Hematopoietic multipotent progenitor cell treated with erythropoietin and hydrocortisone succinate and interleukin-3 and kit ligand, for 4 days (in vitro differentiated cells): ENCODE measurements at regions not wholly inside any gene's neighbourhood (a gene's known extent, or its start where the extent isn't known, plus 50 kb on each side); places are given as distances from the start of the nearest gene placed in this dataset.
"Not testable (repeated sequence)": the region's sequence is repeated elsewhere in the genome, so short reads cannot be mapped to it uniquely, and the experiment has no call there.

Experiments
- DNase-seq: peaks from one replicate; pipeline ENCODE4 v3.0.0-alpha.2; 2015

DNA sequence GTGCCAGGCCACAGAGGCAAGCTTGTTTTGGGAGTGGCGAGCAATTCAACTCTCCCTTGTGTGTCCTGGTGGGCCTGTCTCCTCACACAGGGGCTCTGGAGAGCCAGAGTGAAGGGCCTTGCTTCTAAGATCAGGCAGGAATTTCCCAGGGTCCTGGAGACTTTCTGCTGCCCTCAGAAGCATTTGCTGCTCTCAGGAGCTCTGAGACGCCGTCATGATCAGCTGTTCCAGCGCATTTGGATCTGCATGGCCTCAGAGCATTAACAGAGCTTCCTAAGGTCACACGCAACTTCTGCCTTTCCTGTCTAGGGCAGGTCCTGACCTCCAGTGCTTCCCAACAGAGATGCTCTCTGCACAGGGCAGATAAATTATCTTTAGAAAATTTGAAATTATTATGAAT lies 52.2 kb upstream of the C10orf90 start:
- no peak for DNase-seq

DNA sequence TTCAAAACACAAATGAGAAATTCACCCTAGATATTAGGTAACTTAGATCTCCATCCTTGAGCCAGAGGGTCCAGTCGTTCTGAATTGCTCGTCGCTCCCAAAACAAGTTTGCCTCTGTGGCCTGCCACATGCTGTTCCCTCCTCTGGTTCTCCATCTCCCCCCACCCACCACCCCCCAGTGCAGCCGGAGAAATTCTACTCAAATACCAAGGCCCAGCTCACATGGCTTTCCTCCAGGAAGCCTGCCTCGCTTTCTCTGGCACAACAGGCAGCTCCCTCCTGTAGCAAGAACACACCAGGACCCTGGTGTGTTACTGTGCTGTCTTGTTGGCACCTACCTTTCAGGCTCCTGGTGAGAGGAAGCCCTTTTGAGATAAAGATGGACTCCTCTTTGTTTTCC lies 52.7 kb upstream of the C10orf90 start:
- no peak for DNase-seq

DNA sequence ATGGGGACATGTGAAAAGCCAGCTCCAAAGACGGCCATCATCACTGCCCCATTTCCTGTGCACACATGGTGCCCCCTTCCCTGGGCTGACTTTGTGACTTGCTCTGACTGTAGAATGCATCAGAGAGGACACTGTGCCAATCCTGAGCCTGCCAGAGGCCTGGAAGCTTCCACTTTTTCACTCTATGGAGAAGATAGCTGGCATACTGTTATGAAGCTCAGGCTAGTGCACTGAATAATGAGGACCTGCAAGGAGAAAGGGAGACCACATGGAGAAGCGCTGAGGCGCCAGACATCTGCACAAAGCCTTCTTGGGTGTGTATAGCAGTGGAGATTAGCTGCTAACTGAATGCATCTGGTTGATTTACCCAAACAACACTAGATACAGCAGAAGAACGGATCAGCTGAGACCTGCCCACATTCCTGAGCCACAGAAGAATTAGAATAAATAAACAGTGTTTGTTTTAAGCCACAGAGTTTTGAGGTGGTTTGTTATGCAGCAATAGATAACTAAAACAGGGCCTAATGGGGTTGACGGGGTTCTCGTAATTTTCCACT lies 58.9 kb upstream of the C10orf90 start:
- no peak for DNase-seq

DNA sequence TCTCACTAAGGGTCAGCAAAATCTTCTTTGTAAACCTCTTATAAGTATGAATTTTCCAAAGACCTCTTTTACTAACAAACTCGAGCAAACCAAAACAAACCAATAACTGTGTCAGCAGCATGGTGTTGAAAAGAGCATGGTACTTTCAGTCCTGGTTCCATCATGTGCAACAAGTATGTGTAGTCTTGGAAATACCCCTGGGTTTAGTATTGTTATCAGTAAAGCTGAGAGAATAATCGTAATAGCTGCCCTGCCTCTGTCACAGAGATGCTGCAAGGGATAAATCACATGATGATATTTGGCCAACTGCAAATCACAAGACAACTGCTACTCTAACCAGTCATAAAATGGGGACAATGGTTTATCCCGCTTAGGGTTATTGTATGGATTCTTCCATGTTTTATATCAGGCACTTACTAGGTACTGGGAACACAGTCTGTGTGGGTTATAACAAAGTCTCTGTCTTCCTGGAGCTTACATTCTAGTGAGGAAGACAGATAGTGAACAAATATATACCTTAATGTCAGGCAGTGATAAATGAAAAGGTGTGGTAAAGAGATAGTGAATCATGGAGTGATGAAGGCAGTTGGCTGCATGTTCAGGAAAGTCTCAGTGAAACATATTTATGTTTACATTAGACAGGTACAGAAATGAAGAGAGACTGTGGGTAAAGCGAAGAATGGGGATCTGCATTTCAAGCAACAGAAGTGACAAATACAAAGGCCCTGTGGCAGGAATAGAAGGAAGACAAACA lies 60.5 kb upstream of the C10orf90 start:
- no peak for DNase-seq

DNA sequence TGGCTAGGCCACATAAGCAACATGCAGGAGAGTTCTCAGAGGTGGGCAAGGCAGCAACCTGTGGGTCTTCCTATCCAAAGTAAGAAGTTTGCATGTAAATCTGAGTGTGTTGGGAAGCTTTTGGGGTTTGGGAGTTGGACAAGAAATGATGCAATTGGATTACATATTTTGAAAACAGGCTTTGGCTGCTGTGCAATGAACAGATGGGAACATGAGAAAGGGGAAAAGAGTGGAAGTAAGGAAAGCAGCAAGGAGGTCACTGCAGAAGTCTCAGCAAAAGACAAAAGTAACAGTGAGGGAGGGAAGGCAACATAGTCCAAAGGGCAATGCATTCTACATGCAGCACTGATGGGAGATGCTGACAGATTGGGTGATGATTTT lies 61.1 kb upstream of the C10orf90 start:
- no peak for DNase-seq

DNA sequence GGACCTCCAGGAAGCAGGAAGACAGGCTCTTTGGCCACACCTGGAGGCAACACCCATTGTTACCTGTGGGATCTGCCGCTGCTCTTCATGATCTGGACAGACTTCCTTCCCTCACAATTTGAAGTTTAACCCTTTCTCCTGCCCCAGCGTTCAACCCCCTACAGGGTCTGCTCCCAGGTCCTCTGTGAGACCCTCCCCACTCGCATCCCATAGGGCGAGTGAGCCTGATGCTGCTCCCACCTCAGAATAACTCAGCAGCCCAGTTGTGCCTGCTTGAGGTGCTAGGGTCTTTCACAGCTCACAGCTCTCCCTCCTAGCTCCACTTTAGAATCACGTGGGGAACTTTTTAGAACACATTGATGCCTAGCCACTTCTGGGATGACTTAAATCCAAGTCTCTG lies 61.8 kb upstream of the C10orf90 start:
- DNase-seq = no peak

DNA sequence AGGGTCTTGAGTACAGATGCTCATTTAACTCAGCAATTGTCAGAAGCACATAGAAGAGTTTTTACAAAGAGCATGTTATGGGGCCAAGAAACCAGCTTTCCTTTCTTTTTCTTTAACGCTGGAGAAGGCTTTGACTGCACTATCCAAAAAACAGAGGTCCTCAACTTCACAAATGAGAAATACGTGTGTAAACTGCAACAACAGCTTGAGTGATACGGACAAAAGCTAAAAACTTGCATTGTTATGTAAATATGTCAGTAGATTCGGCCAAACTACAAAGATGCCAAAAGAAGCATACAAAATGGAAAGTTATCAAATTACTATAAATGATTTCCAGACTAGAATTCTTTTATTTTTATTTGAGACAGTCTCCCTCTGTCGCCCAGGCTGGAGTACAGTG lies 62.4 kb upstream of the C10orf90 start:
- no peak for DNase-seq

DNA sequence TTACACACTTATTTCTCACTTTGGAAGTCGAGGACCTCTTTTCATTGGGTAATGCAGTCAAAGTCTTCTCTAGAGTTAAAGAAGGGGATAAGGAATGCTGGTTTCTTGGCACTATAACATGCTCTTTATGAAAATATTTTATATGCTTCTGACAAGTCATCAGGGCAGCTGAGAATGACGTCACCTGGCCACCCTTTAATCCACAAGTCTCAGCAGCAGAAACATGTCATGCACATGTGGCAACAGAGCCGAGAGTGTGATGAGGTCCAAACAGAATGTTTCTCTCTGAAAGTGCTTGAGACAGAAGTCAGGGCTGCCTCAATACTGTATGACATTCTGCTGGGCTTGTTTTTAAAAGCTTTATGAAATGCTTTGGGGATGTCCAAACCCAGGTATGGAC lies 63.5 kb upstream of the C10orf90 start:
- no peak for DNase-seq

DNA sequence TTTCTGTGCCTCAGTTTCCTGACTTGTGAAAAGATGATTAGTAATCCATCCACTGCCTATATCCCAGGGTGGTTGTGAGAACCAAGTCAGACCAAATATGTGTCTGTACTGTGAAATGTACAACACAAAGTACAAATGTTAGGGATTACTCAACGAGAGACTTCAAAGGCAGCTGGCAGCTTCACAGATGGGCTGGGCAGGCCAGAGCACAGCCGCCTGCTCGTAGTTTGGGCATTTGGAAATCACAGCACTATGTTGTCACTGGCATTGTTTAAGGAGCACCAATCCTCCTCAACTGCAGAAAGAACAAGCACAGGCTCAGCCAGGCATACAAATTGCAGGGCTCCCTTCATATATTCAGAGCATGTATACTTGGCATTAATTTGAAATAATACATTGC lies 64.5 kb upstream of the C10orf90 start:
- no peak for DNase-seq

DNA sequence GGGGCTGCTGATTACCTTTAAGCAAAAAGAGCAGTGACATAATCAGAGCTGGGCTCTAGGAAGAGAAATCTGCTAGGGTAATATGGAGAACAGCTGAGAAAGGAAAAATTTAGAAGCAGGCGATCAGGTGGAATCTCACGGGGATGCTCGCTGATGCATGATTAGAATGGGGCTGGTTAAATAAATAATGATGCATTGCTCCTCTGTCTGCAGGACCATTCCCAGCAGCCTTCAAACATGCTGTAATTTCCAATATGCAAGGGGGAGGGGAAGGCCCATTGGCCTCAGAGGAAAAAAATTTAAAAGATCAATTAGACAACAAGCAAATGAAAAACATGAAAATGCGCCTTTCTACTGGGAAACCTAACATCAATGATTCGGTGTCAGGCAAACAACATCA lies 65.6 kb upstream of the C10orf90 start:
- no peak for DNase-seq

DNA sequence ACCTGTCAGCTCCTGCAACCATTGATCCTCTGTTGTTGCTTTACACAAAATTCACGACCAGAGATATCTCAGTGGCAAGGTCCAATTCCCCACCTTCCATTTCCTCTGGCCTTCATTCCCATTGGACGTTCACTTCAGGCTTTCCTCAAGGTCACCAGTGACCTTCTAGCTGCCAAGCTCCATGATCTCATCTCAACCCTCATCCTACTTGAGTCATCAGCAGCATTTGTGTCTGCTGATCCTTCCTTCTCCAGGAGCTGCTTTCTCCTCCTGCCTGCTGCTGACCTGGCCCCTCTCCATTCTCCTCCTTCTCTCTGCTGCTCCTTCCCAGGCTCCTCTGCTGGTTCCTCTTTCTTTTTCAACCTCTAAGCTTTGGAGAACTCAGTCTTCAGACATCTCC lies 66.2 kb upstream of the C10orf90 start:
- DNase-seq = no peak

DNA sequence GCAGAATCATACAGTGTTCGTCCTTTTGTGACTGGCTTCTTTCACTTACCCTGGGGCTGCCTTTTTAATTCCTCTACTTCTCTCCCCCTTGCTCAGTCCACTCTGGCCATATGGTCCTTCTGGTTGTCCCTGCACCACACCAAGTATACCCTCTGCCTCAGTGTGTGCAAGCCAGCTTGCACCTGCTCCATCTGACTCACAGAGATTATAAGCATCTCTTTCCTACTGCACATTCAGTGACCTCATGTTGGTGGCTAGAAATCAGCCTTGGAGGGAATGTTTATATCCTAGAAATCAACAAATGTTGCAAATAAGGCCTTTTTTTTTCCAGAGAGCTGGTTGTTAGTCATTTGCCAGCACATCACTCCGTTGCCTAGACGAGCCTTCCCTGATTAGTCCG lies 67.5 kb upstream of the C10orf90 start:
- DNase-seq = no peak

DNA sequence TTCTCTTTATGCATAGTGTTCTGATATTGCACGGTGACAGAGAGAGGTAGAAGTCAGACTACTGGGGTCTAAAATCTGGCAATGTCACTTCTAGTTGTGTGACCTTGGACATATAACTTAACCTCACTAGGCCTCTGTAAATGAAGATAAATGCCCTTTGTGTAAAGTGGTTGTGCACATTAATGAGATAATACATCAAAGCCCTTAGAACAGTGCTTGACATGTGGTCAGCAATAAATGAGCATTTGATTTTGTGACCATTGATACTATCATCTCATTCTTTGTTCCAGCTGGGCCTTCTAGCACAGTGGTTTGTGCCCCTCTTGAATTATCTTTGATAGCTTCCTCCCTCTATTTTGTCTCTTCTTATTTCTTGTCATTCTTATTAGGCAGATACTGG lies 74.1 kb upstream of the C10orf90 start:
- DNase-seq = no peak

DNA sequence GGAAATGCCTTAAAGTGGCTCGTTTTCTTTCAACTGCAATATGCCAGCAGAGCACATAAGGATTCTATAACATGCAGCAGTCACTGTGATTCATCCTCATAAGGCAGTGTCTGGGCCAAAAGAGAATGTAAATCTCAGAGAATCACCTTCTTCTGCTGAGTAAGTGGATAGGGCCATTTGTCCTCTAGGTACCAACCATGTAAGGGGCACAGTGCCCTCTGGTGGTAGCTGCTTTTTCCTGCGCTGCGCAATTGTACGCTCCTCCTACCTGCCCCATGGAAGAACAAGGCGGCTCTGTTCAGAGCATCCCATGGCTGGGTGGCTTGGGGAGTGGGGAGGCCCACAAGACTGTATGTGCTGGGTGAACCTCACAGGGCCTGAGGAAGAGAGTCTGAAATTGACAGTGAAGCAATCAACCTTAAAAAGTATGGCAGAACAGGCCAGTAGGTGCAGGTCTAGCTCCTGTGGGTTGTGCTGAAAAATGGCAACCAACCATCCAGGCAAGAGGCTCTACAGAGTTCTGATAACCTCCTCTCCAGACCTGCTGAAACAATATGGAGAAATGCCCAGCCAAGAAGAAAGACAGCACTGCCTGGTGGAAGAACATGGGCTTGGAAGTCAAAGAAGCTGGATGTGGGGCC lies 78.6 kb upstream of the C10orf90 start:
- peak; percentile 83 for DNase-seq

DNA sequence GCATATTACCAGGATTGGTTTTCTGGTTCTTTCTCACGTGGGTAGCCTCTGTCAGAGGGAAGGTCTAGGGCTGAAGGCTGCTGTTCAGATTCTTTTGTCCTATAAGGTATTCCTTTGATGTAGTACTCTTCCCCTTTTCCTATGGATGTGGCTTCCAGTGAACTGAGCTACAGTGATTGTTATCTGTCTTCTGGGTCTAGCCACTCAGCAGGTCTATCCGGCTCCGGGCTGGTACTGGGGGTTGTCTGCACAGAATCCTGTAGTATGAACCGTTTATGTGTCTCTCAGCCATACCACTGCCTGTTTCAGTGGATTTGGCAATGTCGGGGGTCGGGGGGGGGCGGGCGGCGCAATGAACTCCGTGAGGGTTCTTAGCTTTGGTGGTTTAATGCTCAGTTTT lies 84.5 kb upstream of the C10orf90 start:
- no peak for DNase-seq

DNA sequence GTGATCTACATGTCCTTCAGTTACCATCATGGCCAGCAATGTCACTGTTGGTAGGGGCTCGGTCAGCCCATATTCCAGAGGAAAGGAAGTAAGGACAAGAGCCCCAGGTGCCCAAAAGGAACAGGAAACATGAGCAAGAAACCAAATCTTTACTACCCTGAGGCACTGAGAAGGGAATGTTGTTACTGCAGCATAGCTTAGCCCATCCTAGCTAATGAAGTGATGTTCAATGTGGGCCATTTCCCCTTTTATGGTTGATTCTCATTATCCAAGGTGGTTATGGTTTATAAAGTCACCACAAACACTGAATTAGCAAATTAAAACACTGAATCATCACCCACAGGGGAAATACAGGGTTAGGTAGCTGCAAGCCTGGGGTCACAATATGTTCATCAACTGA lies 88.4 kb upstream of the C10orf90 start:
- DNase-seq = no peak

DNA sequence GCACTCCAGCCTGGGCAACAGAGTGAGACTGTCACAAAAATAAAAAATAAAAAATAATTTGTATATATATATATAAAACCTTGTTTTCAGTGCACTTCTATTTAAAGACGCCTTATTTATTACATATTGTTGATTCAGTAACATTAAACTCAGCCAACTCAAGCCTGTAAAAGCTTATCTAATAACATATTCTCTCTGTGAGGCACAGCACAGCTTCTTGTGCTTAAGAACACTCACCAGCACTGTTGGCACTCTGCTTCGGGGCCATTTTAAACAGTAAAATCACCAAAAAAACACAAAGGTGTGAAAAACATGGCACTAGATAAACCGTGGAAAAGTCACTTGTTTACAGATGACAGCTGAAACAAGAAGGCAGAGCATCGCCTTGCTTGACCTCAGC lies 89.0 kb upstream of the C10orf90 start:
- DNase-seq = no peak

DNA sequence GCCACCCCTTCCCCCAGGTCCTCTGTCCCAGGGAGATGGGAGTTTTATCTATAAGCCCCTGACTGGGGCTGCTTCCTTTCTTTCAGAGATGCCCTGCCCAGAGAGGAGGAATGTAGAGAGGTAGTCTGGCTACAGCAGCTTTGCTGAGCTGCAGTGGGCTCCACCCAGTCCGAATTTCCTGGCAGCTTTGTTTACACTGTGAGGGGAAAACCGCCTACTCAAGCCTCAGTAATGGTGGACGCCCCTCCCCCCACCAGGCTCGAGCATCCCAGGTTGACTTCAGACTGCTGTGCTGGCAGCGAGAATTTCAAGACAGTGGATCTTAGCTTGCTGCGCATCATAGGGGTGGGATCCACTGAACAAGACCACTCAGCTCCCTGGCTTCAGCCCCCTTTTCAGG lies 96.2 kb upstream of the C10orf90 start:
- DNase-seq = not testable (repeated sequence)

DNA sequence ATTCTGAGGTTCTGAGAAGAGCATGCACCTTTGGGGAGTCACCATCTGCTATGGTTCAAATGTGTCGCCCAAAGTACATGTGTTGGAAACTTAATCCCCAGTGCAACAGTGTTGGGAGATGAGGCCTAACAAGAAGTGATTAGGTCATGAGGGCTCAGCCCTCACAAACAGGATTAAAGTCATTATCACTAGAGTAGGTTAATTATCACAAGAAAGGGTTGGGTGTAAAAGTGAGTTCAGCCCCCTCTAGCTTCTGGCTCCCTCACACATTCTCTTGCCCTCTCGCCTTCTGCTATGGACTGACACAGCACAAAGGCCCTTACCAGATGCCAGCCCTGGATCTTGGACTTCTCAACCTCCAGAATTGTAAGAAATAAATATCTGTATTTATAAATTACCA lies 100.3 kb upstream of the C10orf90 start:
- DNase-seq = no peak

DNA sequence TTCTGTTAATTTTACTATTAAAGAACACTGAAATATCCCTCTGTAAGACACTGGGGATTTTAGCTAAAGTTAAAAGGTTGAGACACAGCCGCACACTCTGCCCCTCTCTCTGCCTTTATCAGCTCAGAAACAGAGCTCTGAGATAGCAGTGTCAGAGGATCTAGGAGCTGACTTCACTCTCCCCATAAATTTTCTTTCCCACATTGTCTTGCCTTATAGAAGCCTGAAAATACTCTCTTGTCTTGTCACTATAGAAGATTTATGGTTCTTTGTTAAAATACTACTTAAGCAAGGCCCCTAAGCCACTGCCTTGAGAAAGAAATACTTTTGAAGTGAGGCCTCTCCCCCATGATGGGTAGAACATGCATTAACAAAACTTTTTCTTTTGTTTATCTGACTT lies 105.7 kb upstream of the C10orf90 start:
- no peak for DNase-seq

DNA sequence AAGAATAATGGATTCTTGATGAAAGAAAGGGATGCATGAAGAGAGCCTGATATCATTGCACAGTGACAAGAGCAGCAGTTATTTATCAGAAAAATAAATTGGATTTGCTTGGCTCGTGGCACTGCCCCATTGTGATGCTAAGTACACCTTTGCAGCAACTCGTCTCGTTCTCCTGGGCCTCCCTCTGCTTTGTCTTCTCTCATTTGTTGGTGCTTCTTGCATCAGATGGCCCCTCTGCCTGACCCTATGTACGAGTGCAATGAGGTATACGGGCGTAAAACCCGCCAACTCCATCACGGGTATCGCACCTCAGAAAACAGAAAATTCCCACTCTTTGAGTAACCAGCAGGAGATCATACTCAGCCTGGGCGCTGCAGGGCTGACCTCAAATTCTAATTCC lies 107.2 kb upstream of the C10orf90 start:
- no peak for DNase-seq

DNA sequence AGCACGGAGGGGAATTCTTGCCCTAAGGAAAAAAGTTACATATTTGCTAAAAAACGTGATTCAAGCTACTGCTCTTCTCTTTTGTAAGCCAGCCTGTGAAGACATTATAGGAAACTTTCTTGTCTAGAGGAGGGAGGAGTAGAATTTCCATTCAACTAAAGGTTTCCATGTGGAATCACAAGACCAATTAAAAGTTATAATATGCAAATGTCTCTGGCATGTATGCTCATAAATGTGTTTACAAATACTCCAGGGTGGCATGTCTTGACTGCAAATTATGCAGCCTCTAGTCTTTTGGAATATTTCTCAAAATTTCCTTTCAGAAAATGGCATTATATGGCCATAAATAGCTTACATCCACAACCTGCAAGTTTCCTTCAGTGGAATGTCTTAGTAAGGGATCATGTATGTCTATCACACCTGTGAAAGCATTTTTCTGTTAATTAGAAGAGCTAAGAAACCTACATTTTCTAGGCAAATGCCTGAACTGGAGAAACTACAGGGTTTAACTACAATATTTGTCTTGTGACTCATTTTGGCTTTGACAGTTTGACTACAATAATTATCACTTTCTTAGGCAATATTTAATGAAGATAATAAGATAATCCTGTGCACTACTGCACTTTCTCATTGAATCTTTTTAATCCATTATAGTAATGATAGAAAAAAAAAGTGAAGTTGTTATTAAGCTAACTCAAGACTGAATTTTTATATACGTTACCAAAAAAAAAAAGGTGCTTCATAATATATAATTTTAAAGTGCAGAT lies 111.1 kb upstream of the C10orf90 start:
- no peak for DNase-seq

DNA sequence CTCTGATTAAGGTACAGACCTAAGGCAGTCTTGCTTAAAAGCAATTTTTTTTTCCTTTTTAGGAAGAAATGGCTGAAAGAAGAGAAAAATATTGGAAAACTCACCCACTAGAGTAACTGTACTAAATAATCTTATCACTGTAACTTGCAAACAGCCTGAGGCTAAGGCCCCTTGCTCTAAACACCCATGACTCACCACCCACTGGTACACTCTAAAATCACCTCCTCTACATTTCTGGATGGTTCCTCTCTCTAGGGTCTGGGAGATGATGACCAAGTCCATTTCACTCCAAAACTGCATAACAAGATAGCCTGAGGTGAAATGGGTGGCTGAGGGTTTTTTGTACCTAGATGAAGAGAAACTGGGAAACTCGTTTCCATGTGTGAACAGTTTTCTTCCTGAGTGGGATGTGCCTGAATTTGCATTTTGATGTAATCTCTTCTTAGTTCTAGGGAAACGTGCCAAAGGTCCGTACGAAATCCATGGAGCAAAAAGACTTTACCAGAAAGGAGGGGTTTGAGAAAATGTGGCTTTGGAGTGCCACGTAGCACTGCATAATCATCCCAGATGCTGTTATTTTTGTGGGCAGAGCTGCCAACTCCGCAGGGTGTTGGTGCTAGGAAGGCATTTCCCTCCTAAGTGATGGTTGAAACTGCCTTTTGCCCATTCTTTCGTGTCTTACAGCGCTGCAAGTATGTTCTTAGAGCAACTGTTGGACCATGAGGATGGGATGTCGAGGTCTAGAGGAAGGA lies 113.5 kb upstream of the C10orf90 start:
- no peak for DNase-seq
